SK-N-SH treated with all-trans-retinoic acid at 6 μM for 48 hours (cell line): ENCODE measurements at regions not wholly inside any gene's neighbourhood (a gene's known extent, or its start where the extent isn't known, plus 50 kb on each side); places are given as distances from the start of the nearest gene placed in this dataset.

Source experiments
- ATAC-seq: fragments of 200-7000 bp; cut with Tn5 transposase; 3 replicates; pipeline ENCODE4 v1.9.1; 2020; ENCODE audit warnings: mild to moderate bottlenecking, moderate library complexity
- ARNTL ChIP-seq: fragments of 450-650 bp; formaldehyde crosslinking; IDR thresholded peaks from 2 replicates; pipeline ENCODE4 v1.5.0; 2020; ENCODE audit warnings: low read depth, mild to moderate bottlenecking, moderate library complexity, borderline replicate concordance
- BACH2 ChIP-seq: fragments of 250-450 bp; sonication (Bioruptor Pico); IDR thresholded peaks from 2 replicates; pipeline ENCODE4 v1.9.0; 2021; ENCODE audit warnings: mild to moderate bottlenecking, borderline replicate concordance
- CREB5 ChIP-seq: fragments of 250-450 bp; sonication (Bioruptor Pico); IDR thresholded peaks from 2 replicates; pipeline ENCODE4 v1.5.1; 2020; ENCODE audit warnings: low read depth, mild to moderate bottlenecking, moderate library complexity
- CSDC2 ChIP-seq: fragments of 250-450 bp; sonication (Bioruptor Pico); IDR thresholded peaks from 2 replicates; pipeline ENCODE4 v1.5.0; 2020; ENCODE audit warnings: mild to moderate bottlenecking, moderate library complexity
- CSRNP3 ChIP-seq: fragments of 250-450 bp; sonication (Bioruptor Pico); IDR thresholded peaks from 2 replicates; pipeline ENCODE4 v1.5.1; 2021; ENCODE audit warnings: mild to moderate bottlenecking, moderate library complexity
- ESRRG ChIP-seq: fragments of 250-450 bp; sonication (Bioruptor Pico); IDR thresholded peaks from 2 replicates; pipeline ENCODE4 v1.6.1; 2021; ENCODE audit warnings: mild to moderate bottlenecking
- GLIS3 ChIP-seq: fragments of 250-450 bp; sonication (Bioruptor Pico); IDR thresholded peaks from 2 replicates; pipeline ENCODE4 v1.5.0; 2020; ENCODE audit warnings: mild to moderate bottlenecking, moderate library complexity
- ISL1 ChIP-seq: fragments of 250-450 bp; sonication (Bioruptor Pico); IDR thresholded peaks from 2 replicates; pipeline ENCODE4 v2.1.2; 2022; ENCODE audit warnings: mild to moderate bottlenecking, moderate library complexity
- PATZ1 ChIP-seq: fragments of 250-450 bp; sonication (Bioruptor Pico); IDR thresholded peaks from 2 replicates; pipeline ENCODE4 v1.8.0; 2020; ENCODE audit warnings: mild to moderate bottlenecking, moderate library complexity, borderline replicate concordance
- POU6F1 ChIP-seq: fragments of 250-450 bp; sonication (Bioruptor Pico); IDR thresholded peaks from 2 replicates; pipeline ENCODE4 v1.8.0; 2021; ENCODE audit warnings: low read depth, mild to moderate bottlenecking, moderate library complexity, borderline replicate concordance
- PPARA ChIP-seq: fragments of 250-450 bp; sonication (Bioruptor Pico); IDR thresholded peaks from 2 replicates; pipeline ENCODE4 v1.5.0; 2020; ENCODE audit warnings: mild to moderate bottlenecking, borderline replicate concordance
- RARB ChIP-seq: fragments of 250-450 bp; sonication (Bioruptor Pico); IDR thresholded peaks from 2 replicates; pipeline ENCODE4 v1.8.0; 2021; ENCODE audit warnings: mild to moderate bottlenecking, moderate library complexity
- TCF4 ChIP-seq: fragments of 250-450 bp; sonication (Bioruptor Pico); IDR thresholded peaks from 2 replicates; pipeline ENCODE4 v1.8.0; 2021; ENCODE audit warnings: mild to moderate bottlenecking, moderate library complexity, borderline replicate concordance
- TOX ChIP-seq: fragments of 250-450 bp; sonication (Bioruptor Pico); IDR thresholded peaks from 2 replicates; pipeline ENCODE4 v1.8.0; 2021; ENCODE audit warnings: mild to moderate bottlenecking, moderate library complexity, borderline replicate concordance
- ZC3H10 ChIP-seq: fragments of 250-450 bp; sonication (Bioruptor Pico); IDR thresholded peaks from 2 replicates; pipeline ENCODE4 v1.5.1; 2021; ENCODE audit warnings: mild to moderate bottlenecking, moderate library complexity
- ZFP3 ChIP-seq: fragments of 250-450 bp; sonication (Bioruptor Pico); IDR thresholded peaks from 2 replicates; pipeline ENCODE4 v1.5.0; 2020; ENCODE audit warnings: mild to moderate bottlenecking, moderate library complexity
- ZFP30 ChIP-seq: fragments of 450-650 bp; formaldehyde crosslinking; IDR thresholded peaks from 2 replicates; pipeline ENCODE4 v1.5.0; 2022; ENCODE audit warnings: mild to moderate bottlenecking, moderate library complexity
- ZNF565 ChIP-seq: fragments of 450-650 bp; formaldehyde crosslinking; conservative IDR thresholded peaks from 2 replicates; pipeline ENCODE4 v1.5.0; 2020; ENCODE audit warnings: low read depth, mild to moderate bottlenecking, moderate library complexity
- ZNF70 ChIP-seq: fragments of 450-650 bp; formaldehyde crosslinking; IDR thresholded peaks from 2 replicates; pipeline ENCODE4 v1.5.0; 2020; ENCODE audit warnings: mild to moderate bottlenecking, moderate library complexity
- ZNF8 ChIP-seq: fragments of 450-650 bp; formaldehyde crosslinking; IDR thresholded peaks from 2 replicates; pipeline ENCODE4 v1.5.0; 2020; ENCODE audit warnings: mild to moderate bottlenecking, moderate library complexity

- TF ChIP-seq TOX (CRISPR knock-in tag): no peak
- no peak for TF ChIP-seq ZFP30 (CRISPR knock-in tag)
- no peak for TF ChIP-seq ZNF565 (CRISPR knock-in tag)
- no peak for TF ChIP-seq ZFP3 (CRISPR knock-in tag)
- no peak for TF ChIP-seq CSRNP3 (CRISPR knock-in tag)
- TF ChIP-seq PATZ1 (CRISPR knock-in tag): no peak
- TF ChIP-seq CSDC2: no peak
- no peak for TF ChIP-seq ARNTL (CRISPR knock-in tag)
- no peak for TF ChIP-seq RARB (CRISPR knock-in tag)
- no peak for TF ChIP-seq CREB5 (CRISPR knock-in tag)
- no peak for TF ChIP-seq ZNF8 (CRISPR knock-in tag)
These were observed 55.2 kb upstream of the KCNJ6 start for GRCh38 chr21:37971390-37971950.

GRCh38 chr21:37974081-37974480 is 57.8 kb upstream of the KCNJ6 start:
- no peak for ATAC-seq
- TF ChIP-seq BACH2 (CRISPR knock-in tag): no peak
- no peak for TF ChIP-seq ISL1 (CRISPR knock-in tag)
- no peak for TF ChIP-seq TOX (CRISPR knock-in tag)
- no peak for TF ChIP-seq ZNF565 (CRISPR knock-in tag)
- no peak for TF ChIP-seq GLIS3 (CRISPR knock-in tag)
- TF ChIP-seq CSRNP3 (CRISPR knock-in tag): no peak
- no peak for TF ChIP-seq PPARA (CRISPR knock-in tag)
- TF ChIP-seq POU6F1 (CRISPR knock-in tag): no peak
- no peak for TF ChIP-seq ESRRG (CRISPR knock-in tag)
- no peak for TF ChIP-seq ZFP30 (CRISPR knock-in tag)

More at GRCh38 chr21:37971390-37971950, 55.2 kb upstream of the KCNJ6 start:
- no peak for ATAC-seq

- TF ChIP-seq ZNF70: no peak
- TF ChIP-seq RARB (CRISPR knock-in tag): no peak
- no peak for TF ChIP-seq ISL1 (CRISPR knock-in tag)
- TF ChIP-seq ZFP30 (CRISPR knock-in tag): no peak
- no peak for TF ChIP-seq TCF4 (CRISPR knock-in tag)
- TF ChIP-seq POU6F1 (CRISPR knock-in tag): no peak
- TF ChIP-seq CSRNP3 (CRISPR knock-in tag): no peak
- TF ChIP-seq ARNTL (CRISPR knock-in tag): no peak
- TF ChIP-seq PPARA (CRISPR knock-in tag): no peak
- TF ChIP-seq ZNF8 (CRISPR knock-in tag): no peak
- TF ChIP-seq CSDC2: no peak
- no peak for TF ChIP-seq ZC3H10 (CRISPR knock-in tag)
These were observed 66.5 kb upstream of the KCNJ6 start for GRCh38 chr21:37982496-37983318.

More at GRCh38 chr21:37982496-37983318, 66.5 kb upstream of the KCNJ6 start:
- no peak for ATAC-seq
